NCI-H1105 treated with DMSO at 0.1 percent for 48 hours (cell line): ENCODE measurements at regions not wholly inside any gene's neighbourhood (a gene's known extent, or its start where the extent isn't known, plus 50 kb on each side); places are given as distances from the start of the nearest gene placed in this dataset.

ENCODE experiments used
- DNase-seq: peaks from one replicate; lab custom pipeline; 2025; lab: John Stamatoyannopoulos, UW

- no peak for DNase-seq
Measured at GRCh38 chr2:217035967-217036366, 176.1 kb upstream of the TNP1 start.

- no peak for DNase-seq
Measured at GRCh38 chr2:217033186-217033585, 173.3 kb upstream of the TNP1 start.

GRCh38 chr2:217031445-217031844, 171.6 kb upstream of the TNP1 start:
- DNase-seq = no peak

GRCh38 chr2:217030081-217030480, 170.2 kb upstream of the TNP1 start:
- DNase-seq = no peak

GRCh38 chr2:217028128-217028527, 168.3 kb upstream of the TNP1 start:
- DNase-seq = no peak

- no peak for DNase-seq
Measured at GRCh38 chr2:217027414-217027813, 167.6 kb upstream of the TNP1 start.

- no peak for DNase-seq
Measured at GRCh38 chr2:217026569-217026968, 166.7 kb upstream of the TNP1 start.

- DNase-seq = no peak
Measured at GRCh38 chr2:217026161-217026560, 166.3 kb upstream of the TNP1 start.

GRCh38 chr2:217023611-217024010, 163.7 kb upstream of the TNP1 start:
- no peak for DNase-seq

GRCh38 chr2:217017456-217018252, 157.8 kb upstream of the TNP1 start:
- DNase-seq = no peak

- no peak for DNase-seq
Measured at GRCh38 chr2:217016796-217017419, 157.0 kb upstream of the TNP1 start.

- no peak for DNase-seq
Measured at GRCh38 chr2:217014328-217015105, 154.7 kb upstream of the TNP1 start.

- DNase-seq = no peak
Measured at GRCh38 chr2:217013926-217014325, 154.1 kb upstream of the TNP1 start.

GRCh38 chr2:217011576-217011975, 151.7 kb upstream of the TNP1 start:
- no peak for DNase-seq

GRCh38 chr2:217010173-217010572, 150.3 kb upstream of the TNP1 start:
- no peak for DNase-seq

- no peak for DNase-seq
Measured at GRCh38 chr2:217008794-217009193, 148.9 kb upstream of the TNP1 start.

GRCh38 chr2:217006217-217006616, 146.4 kb upstream of the TNP1 start:
- DNase-seq = no peak

GRCh38 chr2:217004656-217005055, 144.8 kb upstream of the TNP1 start:
- no peak for DNase-seq

GRCh38 chr2:217001740-217002139, 141.9 kb upstream of the TNP1 start:
- DNase-seq = no peak

- DNase-seq = no peak
Measured at GRCh38 chr2:217000406-217000805, 140.5 kb upstream of the TNP1 start.

- DNase-seq = no peak
Measured at GRCh38 chr2:216996279-216996845, 136.5 kb upstream of the TNP1 start.

- no peak for DNase-seq
Measured at GRCh38 chr2:216994353-216994854, 134.5 kb upstream of the TNP1 start.
